Activated naive CD8-positive, alpha-beta T cell treated with anti-CD3 and anti-CD28 coated beads, Interleukin-2, amount 50 U/mL, for 16 hours (primary cell): ENCODE measurements at regions not wholly inside any gene's neighbourhood (a gene's known extent, or its start where the extent isn't known, plus 50 kb on each side); places are given as distances from the start of the nearest gene placed in this dataset.
"Not testable (repeated sequence)": the region's sequence is repeated elsewhere in the genome, so short reads cannot be mapped to it uniquely, and the experiment has no call there.

Experiments
- DNase-seq: peaks from one replicate; pipeline ENCODE4 v3.0.0-alpha.2; 2020; ENCODE audit warnings: low read depth, low spot score

DNA sequence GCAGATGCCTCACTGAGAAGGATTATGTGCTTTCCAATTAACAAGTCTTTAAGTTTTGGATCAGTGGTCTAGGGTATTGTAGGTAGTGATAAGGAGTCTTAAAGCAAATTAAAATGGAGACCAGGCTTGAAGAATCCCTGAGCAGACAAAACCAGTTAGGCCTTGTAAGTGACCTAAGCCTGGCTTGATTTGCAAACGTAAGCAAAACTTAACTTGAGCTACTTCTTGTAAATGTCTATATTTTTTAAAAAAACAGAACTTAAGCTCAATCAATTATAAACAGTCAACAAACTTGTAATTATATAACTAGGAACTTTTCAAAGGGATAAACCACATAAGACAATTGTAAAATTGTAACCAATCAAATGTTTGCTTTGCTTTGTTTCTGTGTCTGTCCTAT, 72.7 kb upstream of the NALF2 start:
- no peak for DNase-seq

DNA sequence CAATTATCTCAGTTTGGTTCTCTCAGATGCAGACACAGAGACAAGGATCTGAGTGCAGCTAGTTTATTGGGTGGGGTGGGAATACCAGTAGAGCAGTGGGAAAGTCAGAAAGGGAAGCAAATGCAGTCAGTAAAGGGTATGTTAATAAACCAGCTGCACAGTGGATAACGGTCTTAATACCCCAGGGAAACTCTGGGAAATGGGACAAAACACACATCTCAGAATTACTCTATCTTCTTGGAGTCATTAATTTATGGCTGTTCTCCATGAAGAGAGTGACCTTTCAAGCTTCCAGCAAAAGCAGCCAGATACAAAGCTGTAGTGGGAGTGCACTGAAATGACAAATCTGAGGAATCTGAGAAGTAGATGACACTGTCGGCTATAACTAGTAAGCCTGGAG, 73.3 kb upstream of the NALF2 start:
- DNase-seq = no peak

DNA sequence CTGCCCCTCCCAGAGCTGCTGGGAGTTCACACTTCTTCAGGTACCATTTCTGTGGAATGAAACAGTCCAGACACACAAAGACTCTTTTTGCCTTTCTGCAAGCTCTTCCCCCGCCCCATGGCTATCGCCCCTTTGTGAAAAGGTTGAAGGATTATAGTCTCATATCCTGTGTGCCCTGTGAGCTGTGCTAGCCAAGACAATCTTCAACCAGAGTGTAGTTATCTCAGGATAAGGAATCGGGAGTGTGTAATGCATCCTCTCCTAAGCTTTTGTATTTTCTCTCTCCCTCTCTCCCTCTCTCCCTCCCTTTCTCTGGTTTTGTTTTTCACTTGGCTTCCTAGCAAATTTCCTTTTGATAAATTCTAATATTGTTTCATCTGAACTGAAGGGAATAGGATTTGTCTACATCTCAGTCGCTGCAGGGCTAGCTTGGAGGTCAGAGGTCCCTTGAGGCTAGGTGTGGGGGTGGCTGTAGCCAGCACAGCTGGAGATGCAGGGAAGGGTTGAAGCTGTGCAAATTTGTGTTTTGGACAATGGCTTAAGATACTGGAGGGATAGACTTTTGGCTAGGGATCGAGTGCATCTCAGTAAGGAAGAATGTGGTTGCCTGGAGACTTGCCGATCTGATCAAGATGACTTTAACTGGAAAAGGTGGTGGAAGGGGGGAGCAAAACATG, 74.6 kb upstream of the NALF2 start:
- DNase-seq = no peak

DNA sequence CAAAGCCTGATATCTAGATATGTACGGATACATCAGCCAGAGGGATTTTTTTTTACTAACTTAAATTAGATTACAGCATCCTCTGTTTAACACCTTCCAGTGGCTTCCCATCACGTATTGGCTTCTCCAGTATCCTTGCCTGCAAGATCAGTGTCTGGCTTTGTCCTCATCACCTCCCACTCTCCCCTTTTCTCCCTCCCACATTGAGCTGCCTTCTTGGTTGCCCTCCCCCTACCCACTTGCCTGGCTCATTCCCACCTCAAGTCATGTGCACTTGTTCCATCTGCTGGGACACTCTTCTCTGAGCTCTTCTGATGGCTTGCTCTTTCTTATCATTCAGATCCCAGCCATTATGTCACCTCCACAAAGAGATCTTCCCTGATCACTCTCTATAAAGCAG, 75.9 kb upstream of the NALF2 start:
- no peak for DNase-seq

DNA sequence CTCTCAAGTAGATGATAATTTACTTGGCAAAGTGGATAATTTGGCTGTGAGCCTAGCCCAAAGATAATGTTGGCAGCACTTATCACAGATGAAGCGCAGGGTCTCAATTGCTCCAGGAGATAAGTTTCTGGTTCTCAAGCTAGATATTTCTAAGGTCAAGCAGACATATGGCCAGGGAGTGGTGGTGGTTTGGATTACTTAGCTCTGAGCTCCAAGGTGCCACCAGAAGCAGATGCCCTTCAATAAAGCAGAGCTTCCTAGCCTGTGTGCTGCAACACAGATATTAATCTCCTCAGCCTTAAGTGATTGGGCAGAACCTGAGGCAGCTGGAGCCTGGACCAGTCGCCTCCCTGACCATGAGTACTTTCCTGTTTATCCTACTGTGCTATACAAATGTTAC, 79.2 kb upstream of the NALF2 start:
- no peak for DNase-seq

DNA sequence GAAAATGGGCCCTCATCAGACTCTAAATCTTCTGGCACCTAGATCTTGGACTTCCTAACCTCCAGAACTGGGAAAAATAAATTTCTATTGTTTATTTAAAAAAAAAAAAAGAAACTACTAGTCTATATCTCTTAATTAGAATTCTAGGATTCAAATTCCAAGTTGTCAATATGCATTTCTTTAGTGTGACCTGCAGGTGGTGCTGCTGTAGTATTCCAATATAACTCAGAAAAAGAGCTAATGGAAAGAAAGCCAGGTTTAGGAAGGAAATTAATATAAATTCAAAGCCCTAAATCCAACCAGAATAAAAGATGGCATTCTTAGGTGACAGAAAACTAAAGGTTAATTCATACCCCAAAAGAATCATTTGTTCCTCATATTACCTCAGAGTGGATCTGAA, 80.0 kb upstream of the NALF2 start:
- DNase-seq = no peak

DNA sequence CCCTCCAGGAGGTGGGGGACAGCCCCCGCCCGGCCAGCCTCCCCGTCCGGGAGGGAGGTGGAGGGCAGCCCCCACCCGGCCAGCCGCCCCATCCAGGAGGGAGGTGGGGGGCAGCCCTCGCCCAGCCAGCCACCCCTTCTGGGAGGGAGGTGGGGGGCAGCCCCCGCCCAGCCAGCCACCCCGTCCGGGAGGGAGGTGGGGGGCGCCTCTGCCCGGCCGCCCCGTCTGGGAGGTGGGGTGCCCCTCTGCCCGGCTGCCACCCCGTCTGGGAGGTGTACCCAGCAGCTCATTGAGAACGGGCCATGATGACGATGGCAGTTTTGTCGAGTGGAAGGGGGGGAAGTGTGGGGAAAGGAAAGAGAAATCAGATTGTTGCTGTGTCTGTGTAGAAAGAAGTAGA, 81.9 kb upstream of the NALF2 start:
- not testable (repeated sequence) for DNase-seq

DNA sequence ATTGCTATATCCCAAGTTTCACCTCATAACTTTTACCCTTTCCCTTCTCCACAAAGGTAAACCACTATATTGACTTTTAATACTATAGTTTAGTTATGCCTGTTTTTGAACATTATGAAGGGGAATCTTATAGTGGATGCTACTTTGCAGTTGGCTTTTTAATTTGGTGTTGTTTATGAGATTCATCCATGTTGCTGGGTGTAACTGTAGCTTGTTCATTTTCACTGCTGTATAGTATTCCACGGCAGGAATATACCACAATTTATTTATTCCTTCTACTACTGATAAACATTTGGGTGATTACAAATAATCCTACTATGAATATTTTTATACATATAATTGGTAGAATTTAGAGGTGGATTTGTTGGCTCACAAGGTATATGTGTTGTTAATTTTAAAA, 88.4 kb upstream of the NALF2 start:
- no peak for DNase-seq

DNA sequence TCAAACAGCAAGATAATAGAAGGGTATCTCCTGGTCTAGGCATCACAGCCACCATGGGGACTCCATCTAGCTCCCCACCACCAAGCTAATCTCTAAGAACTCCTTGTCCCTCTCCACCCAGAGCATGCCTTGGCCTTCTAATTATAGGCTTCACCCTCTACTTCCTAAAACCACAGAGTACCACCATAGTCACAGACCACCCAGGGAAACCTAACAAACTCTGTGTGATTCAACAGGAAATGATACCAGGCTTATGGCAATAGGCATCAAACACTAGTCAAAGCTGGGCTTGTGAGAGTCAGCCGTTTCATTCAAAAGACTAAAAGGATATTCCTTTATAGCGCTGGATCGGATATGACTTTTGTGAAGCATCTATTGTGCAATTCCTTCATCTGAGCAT, 91.5 kb upstream of the NALF2 start:
- no peak for DNase-seq

DNA sequence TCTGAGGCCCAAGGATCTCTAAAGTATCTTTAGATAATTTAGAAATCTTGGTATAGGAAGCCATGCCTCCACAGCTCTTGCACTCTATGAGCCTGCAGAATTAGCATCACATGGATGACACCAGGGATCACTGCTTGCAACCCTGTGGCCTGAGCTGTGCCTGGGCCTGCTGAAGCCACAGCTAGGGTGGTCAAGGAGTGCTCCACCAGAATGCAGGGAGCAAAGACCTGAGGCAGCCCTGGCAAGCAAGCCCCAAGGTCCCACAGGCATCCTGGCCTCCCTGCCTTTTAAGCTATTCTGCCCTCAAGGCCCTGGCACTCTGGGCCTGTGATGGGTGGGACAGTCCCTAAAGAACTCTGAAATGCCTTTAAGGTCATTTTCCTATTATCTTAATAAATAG, 105.2 kb upstream of the NALF2 start:
- no peak for DNase-seq

DNA sequence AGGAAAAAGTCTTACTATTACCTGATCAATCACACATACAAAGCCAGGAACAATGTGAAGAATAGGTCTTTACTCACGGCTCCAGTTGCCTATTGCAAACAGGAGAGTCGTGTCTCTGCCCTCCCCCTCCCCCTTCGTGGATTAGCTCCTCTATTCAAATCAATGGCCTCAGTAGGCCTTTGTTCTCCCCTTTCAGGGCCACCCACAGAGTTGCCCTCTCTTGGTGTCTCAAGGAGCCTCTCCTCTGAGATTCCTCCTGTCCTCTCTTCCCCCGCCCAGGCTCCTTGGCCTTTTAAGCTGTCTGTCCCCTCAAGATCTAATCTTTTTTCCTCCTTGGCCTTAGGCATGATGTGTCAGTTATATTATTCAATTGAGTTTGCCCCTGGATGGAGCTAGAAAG, 107.2 kb upstream of the NALF2 start:
- DNase-seq = no peak

DNA sequence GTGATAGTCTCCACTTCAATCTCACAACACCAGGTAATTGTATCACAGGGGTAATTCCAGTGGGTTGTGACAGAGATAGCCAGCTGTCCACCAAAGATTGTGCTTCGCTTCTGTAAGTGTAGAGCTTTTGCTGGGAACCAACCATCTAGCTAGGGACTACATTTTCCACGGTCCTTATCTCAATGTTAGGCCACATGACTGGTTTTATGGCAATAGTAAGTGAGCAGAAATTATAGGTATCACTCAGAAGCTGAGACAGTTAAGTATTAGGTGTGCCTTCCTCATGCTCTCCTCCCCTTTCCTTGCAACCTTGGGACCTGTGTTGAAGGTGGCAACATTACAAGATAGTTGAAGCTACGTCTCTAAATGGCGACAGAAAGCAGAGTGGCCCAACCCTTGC, 108.8 kb upstream of the NALF2 start:
- DNase-seq = no peak

DNA sequence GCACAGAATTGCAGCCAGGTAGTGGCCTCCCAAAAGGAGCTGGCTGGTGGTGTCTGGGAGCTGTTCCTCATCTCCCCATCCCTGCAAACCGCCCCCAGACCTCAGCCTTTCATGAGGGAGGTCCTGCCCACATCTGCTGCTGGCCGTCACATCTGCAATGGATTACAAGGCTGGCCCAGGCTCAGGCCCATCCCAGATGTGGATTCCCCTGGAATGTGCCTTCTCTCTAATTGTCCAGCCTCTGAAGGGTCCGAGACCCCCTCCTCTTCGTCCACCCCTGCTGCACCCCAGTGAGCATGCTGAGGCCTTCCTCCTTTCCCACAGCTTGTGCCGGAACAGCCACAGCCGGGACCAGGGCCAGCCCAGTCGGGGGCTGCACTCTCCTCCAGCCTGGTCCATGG, 115.0 kb upstream of the NALF2 start:
- no peak for DNase-seq

DNA sequence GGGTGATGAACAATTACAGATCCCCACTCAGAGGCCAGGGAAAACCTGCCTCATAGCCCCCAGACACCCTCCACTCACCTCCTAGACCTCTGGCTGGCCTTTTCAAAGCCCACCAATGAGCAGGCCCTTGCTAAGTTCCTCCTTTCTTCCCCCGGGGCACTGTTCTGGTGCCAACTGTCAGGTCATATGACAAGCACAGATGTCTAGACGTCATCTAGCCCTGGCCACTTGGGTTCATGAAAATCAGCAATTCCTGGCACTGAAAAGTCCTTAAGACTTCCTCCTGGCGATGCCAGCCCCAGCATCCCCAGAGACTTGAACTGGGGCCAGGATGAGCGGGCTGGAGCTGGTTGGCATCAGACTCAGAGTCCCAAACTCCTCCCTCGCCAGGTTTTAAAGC, 115.6 kb upstream of the NALF2 start:
- DNase-seq = no peak

DNA sequence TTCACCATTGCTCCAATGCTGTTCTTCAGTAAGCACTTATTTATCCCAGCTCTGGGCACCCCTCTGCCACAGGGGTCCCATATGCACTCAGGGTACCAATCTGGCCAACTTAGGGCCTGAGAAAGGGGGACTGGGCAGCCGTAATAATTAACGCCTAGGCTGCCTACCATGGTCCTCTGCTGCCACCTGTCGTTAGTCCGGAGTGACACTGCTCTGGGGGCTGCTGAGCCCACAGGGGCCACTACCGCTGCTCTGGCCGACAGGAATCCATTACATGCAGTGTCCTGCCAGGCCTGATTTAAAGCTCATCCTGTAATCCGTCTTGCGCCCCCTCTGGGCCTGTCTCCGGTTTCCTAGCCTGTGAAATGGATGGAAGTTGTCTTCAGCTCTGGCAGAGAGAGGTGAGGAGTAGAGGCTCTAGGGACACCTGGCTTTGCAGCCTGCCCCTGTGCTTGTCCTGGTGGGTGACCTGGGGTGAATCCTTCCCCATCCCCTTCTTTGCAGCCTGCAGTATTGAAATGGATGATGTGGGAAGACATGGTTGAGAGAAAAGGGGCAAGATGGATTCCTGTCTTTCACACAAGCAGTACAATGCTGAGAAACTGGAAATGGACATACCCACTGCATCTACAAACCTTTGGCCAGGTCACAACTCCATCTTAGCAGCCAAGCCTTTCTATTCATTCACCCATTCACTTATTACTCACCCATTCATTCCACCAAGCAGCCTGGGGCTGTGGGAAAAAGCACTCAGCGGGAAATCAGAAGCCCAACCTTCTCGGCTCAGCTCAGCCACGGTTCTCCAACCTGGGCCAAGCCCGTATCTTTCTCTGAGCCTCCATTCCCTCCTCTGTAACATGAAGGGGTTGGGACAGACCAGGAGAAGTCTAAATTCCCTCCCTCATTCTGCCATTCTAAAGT, 116.3 kb upstream of the NALF2 start:
- no peak for DNase-seq

DNA sequence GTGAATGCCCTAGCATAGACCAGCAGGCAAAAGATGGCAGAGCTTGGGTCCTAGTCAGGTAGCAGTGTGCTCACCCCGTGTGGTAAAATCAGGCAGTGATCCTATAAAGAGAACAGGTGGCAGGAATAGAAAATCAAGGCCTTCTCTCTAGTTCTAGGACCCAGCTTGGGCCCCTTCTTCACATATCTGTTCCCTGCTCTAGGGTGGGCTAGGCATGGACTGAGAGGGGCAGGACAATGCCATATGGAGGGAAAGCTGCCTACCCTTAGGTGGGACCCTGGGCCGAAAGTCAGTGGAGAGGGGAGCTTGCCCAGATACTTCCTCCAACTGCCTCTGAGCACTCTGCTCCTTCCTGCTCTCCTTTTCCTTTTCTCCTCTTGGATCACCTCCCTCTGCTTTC, 117.4 kb upstream of the NALF2 start:
- DNase-seq = no peak

DNA sequence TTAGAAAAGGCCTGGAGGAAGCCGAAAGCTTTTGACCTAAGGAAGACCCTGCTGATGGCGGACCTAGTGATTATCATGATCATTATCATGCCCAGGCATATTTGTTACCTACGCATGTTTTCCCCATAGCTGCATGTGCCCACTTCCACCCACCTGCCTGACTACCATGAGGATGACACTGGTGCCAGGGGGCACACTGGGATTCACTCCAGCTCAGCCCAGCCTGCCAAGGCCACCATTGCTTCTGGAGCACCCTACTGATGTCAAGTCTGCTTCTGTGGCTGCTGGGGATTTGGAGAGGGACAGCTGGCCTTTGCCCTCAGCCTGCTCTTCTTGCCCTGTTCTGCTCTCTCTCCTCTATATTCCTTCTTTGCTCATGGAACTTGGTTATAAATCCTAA, 124.7 kb upstream of the NALF2 start:
- DNase-seq = no peak

DNA sequence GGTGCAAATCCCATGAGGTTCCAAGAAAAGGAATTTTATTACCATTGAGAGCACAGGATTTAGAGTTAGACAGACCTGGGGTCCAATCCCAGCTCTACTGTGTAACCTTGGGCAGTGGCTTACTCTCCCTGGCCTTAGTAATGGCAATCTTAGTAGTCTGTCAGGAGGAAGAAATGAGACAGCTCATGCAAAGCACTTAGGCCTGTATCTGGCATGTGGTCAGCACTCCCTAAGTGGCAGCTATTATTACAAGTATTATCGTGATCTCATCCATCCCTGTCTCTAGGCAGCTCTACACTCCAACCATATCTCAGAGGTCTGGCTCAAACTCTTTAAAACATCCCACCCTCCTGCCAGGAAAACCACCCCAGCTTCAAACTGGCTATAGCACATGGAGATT, 129.6 kb upstream of the NALF2 start:
- DNase-seq = no peak

DNA sequence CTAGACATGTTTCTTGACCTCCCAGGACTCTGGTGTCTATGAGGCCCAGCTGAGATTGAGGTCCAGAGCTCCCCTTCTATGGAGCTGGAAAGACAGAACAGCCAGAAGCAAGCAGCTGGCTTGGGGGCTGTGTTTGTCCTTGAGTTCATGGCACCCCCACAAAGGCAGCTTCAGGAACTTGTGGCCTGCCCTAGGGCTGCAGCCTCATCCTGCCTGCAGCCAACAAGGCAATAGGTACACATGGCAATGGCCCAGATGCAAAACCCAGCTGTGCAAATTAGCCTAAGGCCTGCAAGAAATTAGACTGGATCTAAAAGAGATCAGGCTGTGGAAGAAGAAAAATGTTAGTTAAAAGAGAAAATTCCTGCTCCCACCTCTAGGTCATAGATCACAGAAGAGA, 131.7 kb upstream of the NALF2 start:
- no peak for DNase-seq

DNA sequence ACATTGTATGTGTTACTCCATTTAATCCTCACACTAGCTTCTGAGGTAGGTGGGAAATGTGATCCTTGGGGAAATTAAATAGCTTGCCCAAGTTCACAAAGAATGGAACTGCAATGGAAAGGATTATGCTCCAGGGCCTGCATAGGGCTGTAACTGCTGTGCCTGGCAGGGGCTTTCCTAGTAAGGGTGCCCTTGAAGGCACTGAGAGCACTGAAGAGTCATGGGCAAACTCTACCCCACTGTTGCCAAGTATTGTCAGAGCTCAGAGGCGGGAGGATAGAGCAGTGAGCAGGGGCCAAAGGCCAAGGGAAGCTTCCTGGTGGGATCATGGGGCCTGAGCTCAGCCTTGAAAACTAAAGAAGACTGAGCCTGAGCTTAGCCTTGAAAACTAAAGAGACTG, 133.0 kb upstream of the NALF2 start:
- DNase-seq = no peak

DNA sequence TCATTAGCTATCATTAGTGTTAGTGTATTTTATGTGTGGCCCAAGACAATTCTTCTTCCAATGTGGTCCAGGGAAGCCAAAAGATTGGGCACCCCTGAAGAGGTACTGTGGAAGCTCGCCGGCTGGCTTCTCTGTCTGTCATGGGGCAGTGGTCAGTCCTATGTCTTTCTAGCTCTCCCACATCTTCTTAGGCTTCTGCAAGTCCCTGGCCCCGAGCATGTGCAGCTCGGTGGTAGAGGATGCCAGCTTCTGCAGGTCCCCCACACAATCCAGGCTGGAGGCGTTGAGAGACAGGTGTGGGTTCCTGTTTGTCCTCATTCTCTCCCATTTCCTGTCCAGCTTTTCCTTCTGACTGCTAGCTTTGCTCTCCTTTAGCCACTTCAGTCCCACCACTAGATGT, 134.1 kb upstream of the NALF2 start:
- DNase-seq = no peak

DNA sequence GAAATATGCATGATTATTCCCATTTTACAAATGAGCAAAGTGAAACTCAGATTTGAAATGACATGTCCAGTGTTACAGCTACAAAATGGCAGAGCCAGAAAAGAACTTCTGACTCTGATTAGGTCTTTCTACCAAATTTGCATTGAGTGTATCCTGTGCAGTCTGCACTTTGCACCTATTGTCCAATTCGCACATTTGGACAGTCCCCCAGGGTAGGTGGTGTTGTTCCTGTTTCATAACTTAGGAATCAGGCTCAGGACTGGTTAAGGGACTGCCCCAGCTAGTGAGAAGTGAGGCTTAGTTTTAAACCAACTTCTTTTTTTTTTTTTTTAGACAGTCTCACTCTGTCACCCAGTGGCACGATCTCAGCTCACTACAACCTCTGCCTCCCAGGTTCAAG, 137.9 kb upstream of the NALF2 start:
- DNase-seq = no peak

DNA sequence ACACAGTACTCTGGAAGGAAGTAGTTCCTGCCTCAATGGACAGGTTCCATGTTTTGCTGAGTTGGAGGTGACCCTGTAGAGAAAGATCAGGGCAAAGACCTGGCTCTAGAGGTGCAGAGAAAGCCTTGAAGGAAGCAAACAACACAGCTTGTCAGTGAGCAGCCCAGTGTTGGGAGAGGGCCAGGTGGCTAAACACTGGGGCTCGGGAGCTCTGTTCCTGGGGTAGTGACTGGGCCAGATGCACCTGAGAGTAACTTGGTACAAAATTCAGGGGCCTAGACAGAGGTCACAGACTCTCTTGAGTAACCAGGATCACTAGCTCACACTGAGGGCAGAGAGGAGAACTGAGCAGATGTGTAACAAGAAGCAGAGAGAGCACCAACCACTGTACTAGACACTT, 138.4 kb upstream of the NALF2 start:
- no peak for DNase-seq
